ENCODE measurements at regions not wholly inside any gene's neighbourhood (a gene's known extent, or its start where the extent isn't known, plus 50 kb on each side); places are given as distances from the start of the nearest gene placed in this dataset.

- Histone ChIP-seq H4K5ac (ENCODE audit: insufficient read length, low read depth, low read length) (no peak overlapping the region), H4K8ac (ENCODE audit: extremely low read depth, insufficient read depth, low read length) (no peak overlapping the region), H2BK20ac (ENCODE audit: low read length) (no peak overlapping the region), H3K27ac (ENCODE audit: low read depth, low read length) (no peak overlapping the region), H3K4me3 (ENCODE audit: extremely low read depth in 1 of 4, insufficient read depth in 2 of 4, low read depth in 3 of 4, low read length in 4 of 4) (no peak overlapping the region), H3K56ac (replicated peaks; ENCODE audit: insufficient read length, low read depth, low read length) (no peak overlapping the region), H2BK15ac (ENCODE audit: low read length) (no peak overlapping the region), H3K23ac (ENCODE audit: insufficient read length) (no peak overlapping the region), H3K79me1 (ENCODE audit: low read depth, low read length) (no peaks in the 10 kb centered on the region), H4K91ac (replicated peaks; ENCODE audit: insufficient read length, low read length) (no peak overlapping the region), H2BK12ac (ENCODE audit: low read depth, low read length) (no peak overlapping the region; the same call in 1 of the 2 replicates), H3K36me3 (ENCODE audit: control insufficient read depth in 2 of 4, insufficient read depth in 4 of 4, low read length in 3 of 4) (no peaks in the 10 kb centered on the region), H3K9ac (replicated peaks in 1 of 4; ENCODE audit: extremely low read depth in 1 of 4, low read depth in 3 of 4, low read length in 3 of 4) (no peak overlapping the region), H2BK120ac (replicated peaks; ENCODE audit: low read depth, low read length) (no peak overlapping the region), H3K14ac (ENCODE audit: insufficient read length) (no peak overlapping the region), H2BK5ac (ENCODE audit: low read depth, low read length) (no peak overlapping the region), H3K4me2 (ENCODE audit: insufficient read depth in 1 of 2, low read depth in 2 of 2, low read length in 2 of 2) (no peak overlapping the region), H4K20me1 (replicated peaks in 1 of 2; ENCODE audit: control insufficient read depth in 1 of 2, insufficient read depth in 2 of 2, low read length in 2 of 2) (no peaks in the 10 kb centered on the region), H3K4me1 (replicated peaks in 1 of 4; ENCODE audit: control insufficient read depth in 3 of 4, insufficient read depth in 4 of 4, low read length in 3 of 4) (no peaks in the 10 kb centered on the region; a peak in 1 of 7 replicates), H2AK5ac (ENCODE audit: low read depth, low read length) (no peak overlapping the region), H3K27me3 (replicated peaks in 1 of 4; ENCODE audit: control insufficient read depth in 3 of 4, extremely low read depth in 1 of 4, insufficient read depth in 3 of 4, low read length in 3 of 4) (no peaks in the 10 kb centered on the region), H2AFZ (ENCODE audit: low read length) (no peak overlapping the region), H3K18ac (ENCODE audit: extremely low read depth, low read length) (no peak overlapping the region), H3K23me2 (ENCODE audit: low read depth, low read length) (no peaks in the 10 kb centered on the region), H3K9me3 (ENCODE audit: insufficient read depth in 2 of 2, low read depth in 1 of 2, low read length in 1 of 2) (peaks cover 0 to 3% of the 10 kb centered on the region in 2 experiments; a peak in 1 of 4 replicates), H3K79me2 (ENCODE audit: control insufficient read depth in 1 of 2, insufficient read depth in 2 of 2, low read length in 2 of 2) (no peaks in the 10 kb centered on the region), H3K4ac (replicated peaks; ENCODE audit: insufficient read length, low read depth, low read length) (no peak overlapping the region)
- ChIA-PET POLR2A (ENCODE audit: partially characterized antibody) (no interaction called here), CTCF (ENCODE audit: partially characterized antibody) (no interaction called here)
- DNase-seq (ENCODE audit: low read depth in 1 of 2, low spot score in 2 of 2): no peak
- 88% methylated on average over 8 of the region's 9 CpGs; no CpG with 5 or more reads in 1 of the 2 experiments for WGBS, 2 experiments (ENCODE audit: extremely low coverage in 1 of 2, insufficient coverage in 1 of 2, insufficient read length in 1 of 2, insufficient replicate concordance in 2 of 2, low coverage in 1 of 2, low lambda C conversion rate in 2 of 2, missing lambda C conversion rate in 1 of 2)
- no peak for FAIRE-seq
- TF ChIP-seq RXRA (IDR thresholded peaks at IDR 0.05; ENCODE audit: insufficient read depth, low read depth, low read length) (no peak), RNF2 (IDR thresholded peaks at IDR 0.05; ENCODE audit: borderline replicate concordance, low read depth, low read length, missing control alignments, poor library complexity, severe bottlenecking) (no peak), ATF3 (IDR thresholded peaks at IDR 0.05; ENCODE audit: insufficient read depth, low read depth, low read length) (no peak), SIN3A (conservative IDR thresholded peaks at IDR 0.05 in 1 of 2, IDR thresholded peaks at IDR 0.05 in 1 of 2; ENCODE audit: low read depth in 1 of 2, low read length in 2 of 2) (no peak), POLR2A (IDR thresholded peaks at IDR 0.05; ENCODE audit: control extremely low read depth in 1 of 2, low read depth in 2 of 2, low read length in 2 of 2) (no peak), BRCA1 (IDR thresholded peaks at IDR 0.05; ENCODE audit: low read depth, low read length) (no peak), CTBP2 (IDR thresholded peaks at IDR 0.05; ENCODE audit: borderline replicate concordance, insufficient read depth, insufficient read length, low read length) (no peak), ATF2 (IDR thresholded peaks at IDR 0.05; ENCODE audit: low read length) (no peak), SIRT6 (IDR thresholded peaks at IDR 0.05; ENCODE audit: low read length) (no peak), CHD2 (IDR thresholded peaks at IDR 0.05; ENCODE audit: low read length) (no peak), RFX5 (IDR thresholded peaks at IDR 0.05; ENCODE audit: borderline replicate concordance, low read depth, low read length) (no peak), PHF8 (conservative IDR thresholded peaks at IDR 0.05; ENCODE audit: low read depth, low read length) (no peak)
These were observed 110.8 kb downstream of the TSEN15 start for GRCh38 chr1:184162281-184162680.
